GM11168 (cell line): ENCODE measurements at regions not wholly inside any gene's neighbourhood (a gene's known extent, or its start where the extent isn't known, plus 50 kb on each side); places are given as distances from the start of the nearest gene placed in this dataset.
"Not testable (repeated sequence)": the region's sequence is repeated elsewhere in the genome, so short reads cannot be mapped to it uniquely, and the experiment has no call there.

Experiments
- in situ Hi-C: fragments of 300-500 bp; cut with MboI; formaldehyde crosslinking; loops from one replicate; pipeline ENCODE4 v1.12.0; 2022; ENCODE audit warnings: low sequenced_read_pairs; ENCODE audit not compliant: unreplicated experiment

DNA sequence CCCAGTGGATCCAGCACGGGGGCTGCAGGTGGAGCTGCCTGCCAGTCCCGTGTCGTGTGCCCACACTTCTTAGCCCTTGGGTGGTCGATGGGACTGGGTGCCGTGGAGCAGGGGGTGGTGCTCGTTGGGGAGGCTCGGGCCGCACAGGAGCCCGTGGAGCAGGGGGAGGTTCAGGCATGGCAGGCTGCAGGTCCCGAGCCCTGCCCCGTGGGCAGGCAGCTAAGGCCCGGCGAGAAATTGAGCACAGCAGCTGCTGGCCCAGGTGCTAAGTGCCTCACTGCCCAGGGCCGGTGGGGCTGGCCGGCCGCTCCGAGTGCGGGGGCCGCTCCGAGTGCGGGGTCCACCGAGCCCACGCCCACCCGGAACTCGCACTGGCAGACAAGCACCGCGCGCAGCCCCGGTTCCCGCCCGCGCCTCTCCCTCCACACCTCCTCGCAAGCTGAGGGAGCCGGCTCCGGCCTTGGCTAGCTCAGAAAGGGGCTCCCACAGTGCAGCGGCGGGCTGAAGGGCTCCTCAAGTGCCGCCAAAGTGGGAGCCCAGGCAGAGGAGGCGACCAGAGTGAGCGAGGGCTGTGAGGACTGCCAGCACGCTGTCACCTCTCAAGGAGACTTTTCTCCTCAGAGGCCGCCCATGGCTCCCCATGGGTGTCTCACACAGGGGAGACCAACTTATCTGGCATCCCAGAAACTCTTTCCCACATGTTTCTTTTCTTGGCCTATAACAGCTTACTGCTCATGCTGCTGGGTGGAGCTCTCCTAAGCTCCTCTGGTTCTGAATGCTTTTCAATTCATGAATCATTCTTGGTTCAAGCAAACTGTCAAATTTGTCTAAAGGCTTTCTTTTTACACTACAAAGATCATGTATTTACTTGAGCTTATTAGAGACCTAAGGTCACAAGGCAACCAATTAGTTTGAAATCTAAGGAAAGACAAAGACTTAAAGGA is 885.1 kb downstream of the KCNT2 start:
- in situ Hi-C loops = not testable (repeated sequence)

DNA sequence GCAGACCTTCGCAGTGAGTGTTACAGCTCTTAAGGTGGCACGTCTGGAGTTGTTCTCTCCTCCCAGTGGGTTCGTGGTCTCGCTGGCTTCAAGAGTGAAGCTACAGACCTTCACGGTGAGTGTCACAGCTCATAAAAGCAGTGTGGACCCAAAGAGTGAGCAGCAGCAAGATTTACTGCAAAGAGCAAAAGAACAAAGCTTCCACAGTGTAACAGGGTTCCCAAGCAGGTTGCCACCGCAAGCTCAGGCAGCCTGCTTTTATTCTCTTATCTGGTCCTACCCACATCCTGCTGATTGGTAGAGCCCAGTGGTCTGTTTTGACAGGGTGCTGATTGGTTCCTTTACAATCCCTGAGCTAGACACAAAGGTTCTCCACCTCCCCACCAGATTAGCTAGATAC is 886.1 kb downstream of the KCNT2 start:
- in situ Hi-C loops = not testable (repeated sequence)

DNA sequence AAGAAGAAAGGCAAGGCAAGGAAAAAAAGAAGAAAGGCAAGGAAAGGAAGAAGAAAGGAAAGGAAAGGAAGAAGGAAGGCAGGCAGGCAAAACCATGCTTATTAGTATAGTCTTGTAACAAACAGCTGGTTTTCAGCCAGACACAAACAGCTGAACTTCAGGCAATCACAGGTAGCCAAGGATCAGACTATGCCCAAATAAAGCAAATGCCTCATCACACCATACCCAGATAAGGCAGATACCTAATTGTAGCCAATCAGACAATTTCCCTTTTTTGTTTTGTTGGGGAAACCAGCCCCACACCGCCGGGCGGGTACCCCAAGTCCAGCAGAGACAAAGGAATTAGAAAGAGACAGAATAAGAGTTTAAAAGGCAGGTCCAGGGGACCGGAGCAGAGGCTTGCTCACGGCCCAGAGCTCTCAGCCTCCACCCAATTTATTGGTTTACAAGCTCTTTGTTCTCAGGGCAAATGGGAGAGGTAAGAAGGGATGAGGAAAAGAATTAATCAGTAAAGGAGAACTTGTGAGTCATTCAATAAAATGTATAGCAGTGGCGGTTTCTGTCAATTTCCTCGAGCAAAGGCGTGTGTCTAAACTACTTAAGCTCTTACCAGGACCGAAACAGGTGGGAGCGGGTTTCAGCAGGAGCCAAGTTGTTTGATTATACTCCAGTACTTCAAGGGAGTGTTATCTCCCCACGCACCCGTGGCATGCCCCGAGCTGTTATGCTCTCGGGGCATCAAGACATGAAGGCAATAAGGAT is 886.8 kb downstream of the KCNT2 start:
- in situ Hi-C loops = no loop called here

- in situ Hi-C loops = no loop called here
These were observed 890.6 kb downstream of the KCNT2 start for GRCh38 chr1:195717651-195718050.

- in situ Hi-C loops = no loop called here
These were observed 892.6 kb downstream of the KCNT2 start for GRCh38 chr1:195715652-195716051.

- in situ Hi-C loops = no loop called here
These were observed 894.0 kb downstream of the KCNT2 start for GRCh38 chr1:195714248-195714647.

GRCh38 chr1:195709821-195710220 is 898.4 kb downstream of the KCNT2 start:
- in situ Hi-C loops = no loop called here

DNA sequence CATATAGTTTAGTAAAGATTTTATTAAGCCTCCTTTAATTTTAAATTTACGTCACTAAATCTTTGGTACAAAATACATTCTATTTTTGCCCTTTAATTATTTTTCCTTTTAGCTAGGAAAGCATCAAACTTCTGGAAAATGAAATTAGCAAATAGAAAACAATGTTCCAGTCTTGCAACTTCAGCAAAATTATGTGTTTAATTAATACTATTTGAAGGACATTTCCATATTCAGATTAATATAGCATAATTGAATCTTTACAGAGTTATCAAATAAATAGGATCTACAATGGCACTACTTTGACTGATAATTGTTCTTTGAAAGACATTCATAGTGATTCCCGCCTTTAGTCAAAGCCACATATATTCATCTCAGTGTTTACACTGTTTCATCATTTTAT is 904.2 kb downstream of the KCNT2 start:
- in situ Hi-C loops = no loop called here

DNA sequence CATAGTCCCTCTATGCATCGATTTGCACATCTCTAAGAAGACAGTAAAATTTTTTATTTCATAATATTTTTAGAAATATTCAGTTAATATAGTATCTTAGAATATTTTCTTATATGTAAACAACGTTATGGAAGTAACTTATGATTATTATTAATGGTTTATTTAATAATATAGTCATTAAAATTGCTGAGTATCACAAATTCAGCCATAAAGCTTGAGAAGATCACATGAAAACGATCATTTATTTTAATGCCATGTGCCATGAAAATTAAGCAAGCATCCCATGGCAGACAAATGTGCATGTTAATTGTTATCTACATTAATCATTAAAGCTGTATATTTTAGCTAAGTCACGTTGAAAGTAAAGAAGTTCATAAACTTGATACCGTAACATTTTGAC is 907.1 kb downstream of the KCNT2 start:
- in situ Hi-C loops = no loop called here

GRCh38 chr1:195697130-195697529 is 911.1 kb downstream of the KCNT2 start:
- in situ Hi-C loops = no loop called here

DNA sequence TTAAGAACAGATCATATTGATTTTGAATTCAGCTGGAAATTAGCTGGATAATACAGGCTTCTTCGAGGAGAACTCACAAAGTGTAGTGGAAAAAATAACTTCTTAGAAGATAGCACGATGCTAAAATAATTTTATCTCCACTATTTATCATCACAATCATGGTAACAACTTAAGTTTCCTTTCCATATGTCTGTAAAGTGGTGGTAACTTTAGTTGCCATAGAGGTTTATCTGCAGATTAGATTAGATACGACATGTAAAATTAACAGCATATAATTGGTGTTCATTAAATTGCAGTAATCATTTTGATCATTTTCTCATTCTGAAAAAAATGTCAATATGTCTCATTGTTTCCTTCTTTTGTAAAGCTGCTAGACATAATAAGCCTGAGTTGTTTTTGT is 921.5 kb downstream of the KCNT2 start:
- in situ Hi-C loops = no loop called here

- in situ Hi-C loops = no loop called here
These were observed 943.6 kb downstream of the KCNT2 start for GRCh38 chr1:195664628-195665027.

GRCh38 chr1:195663549-195664280 is 944.5 kb downstream of the KCNT2 start:
- in situ Hi-C loops = no loop called here

GRCh38 chr1:195656780-195657179 is 951.5 kb downstream of the KCNT2 start:
- in situ Hi-C loops = no loop called here

DNA sequence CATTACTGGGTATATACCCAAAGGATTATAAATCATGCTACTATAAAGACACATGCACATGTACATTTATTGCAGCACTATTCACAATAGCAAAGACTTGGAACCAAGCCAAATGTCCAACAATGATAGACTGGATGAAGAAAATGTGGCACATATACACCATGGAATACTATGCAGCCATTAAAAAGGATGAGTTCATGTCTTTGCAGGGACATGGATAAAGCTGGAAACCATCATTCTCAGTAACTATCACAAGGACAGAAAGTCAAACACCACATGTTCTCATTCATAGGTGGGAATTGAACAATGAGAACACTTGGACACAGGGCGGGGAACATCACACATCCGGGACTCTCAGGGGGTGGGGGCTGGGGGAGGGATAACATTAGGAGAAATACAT is 959.4 kb downstream of the KCNT2 start:
- in situ Hi-C loops = not testable (repeated sequence)

GRCh38 chr1:195637539-195637938 is 970.7 kb downstream of the KCNT2 start:
- in situ Hi-C loops = no loop called here

GRCh38 chr1:195618287-195618686 is 990.0 kb downstream of the KCNT2 start:
- in situ Hi-C loops = no loop called here

- in situ Hi-C loops = no loop called here
These were observed 991.1 kb downstream of the KCNT2 start for GRCh38 chr1:195617106-195617505.

DNA sequence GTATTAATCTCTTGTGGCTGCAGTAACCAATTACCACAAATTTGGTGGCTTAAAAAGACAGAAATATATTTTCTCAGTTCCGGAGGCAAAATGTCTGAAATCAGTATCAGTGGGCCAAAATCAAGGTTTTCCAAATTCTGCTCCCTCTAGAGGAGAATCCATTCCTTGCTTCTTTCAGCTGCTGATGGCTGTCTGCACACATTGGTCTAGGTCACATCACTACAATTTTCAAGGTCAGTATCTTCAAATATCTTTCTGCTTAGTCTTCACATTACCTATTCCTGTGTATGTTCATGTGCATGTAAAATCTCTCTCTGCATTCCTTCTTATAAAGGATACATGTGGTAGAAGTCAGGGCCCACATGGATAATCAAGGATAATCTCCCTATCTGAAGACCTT is 999.4 kb downstream of the KCNT2 start:
- in situ Hi-C loops = no loop called here

DNA sequence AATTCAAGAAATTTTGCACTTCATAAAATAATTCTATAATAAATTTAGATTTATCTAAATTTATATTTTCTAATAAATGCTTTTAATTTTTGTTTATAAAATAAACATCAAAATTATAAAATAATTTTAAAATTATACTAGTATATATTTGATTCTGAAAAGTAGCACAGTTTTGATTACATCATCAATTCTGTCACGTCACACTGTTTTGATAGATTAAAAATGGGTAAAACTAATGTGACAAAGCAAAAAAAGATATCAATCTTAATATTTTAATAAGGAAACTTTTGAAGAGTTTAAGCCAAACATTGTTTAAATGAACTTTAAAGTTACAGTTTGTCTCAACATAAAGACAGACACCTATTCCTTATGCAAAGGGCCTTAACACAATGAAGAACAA is 1001.8 kb downstream of the KCNT2 start:
- in situ Hi-C loops = no loop called here

DNA sequence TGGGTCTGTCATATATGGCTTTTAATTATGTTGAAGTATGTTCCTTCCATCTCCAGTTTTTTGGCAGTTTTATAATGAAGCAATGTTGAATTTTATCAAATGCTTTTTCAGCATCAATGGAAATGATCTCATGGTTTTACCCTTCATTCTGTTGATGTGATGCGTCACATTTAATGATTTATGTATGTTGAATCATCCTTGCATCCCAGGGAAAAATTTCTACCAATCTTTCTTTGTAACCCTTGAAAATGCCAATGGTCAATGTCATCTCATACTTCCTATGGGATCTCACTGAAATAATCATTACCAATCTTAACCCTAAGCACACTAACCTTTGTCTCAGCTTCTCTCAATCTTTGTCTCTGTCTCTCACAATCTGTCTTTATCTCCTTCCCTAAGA is 1004.0 kb downstream of the KCNT2 start:
- in situ Hi-C loops = no loop called here
